Left ventricle myocardium inferior (tissue), 1 donor: ENCODE measurements at regions not wholly inside any gene's neighbourhood (a gene's known extent, or its start where the extent isn't known, plus 50 kb on each side); places are given as distances from the start of the nearest gene placed in this dataset.

ENCODE experiments used
- DNase-seq: peaks from one replicate; pipeline ENCODE4 v3.0.0-alpha.2; 2020
- H3K27ac ChIP-seq: fragments of 200-600 bp; replicated peaks from 2 replicates; pipeline ENCODE4 v1.8.0; 2021
- H3K27me3 ChIP-seq: fragments of 200-600 bp; 2 replicates; pipeline ENCODE4 v1.8.0; 2021; ENCODE audit warnings: low read depth
- H3K36me3 ChIP-seq: fragments of 200-600 bp; 2 replicates; pipeline ENCODE4 v1.8.0; 2021
- H3K4me1 ChIP-seq: fragments of 200-600 bp; 2 replicates; pipeline ENCODE4 v1.8.0; 2021
- H3K4me3 ChIP-seq: fragments of 200-600 bp; 2 replicates; pipeline ENCODE4 v1.8.0; 2021; ENCODE audit warnings: mild to moderate bottlenecking, moderate library complexity
- H3K9me3 ChIP-seq: fragments of 200-600 bp; replicated peaks from 2 replicates; pipeline ENCODE4 v1.8.0; 2021
- intact Hi-C: fragments of 100-400 bp; cut with micrococcal nuclease; formaldehyde crosslinking; loops from one replicate; pipeline ENCODE4 v1.11.0; 2022
- TF ChIP-seq, protein P1 (sequence below): fragments of 200-600 bp; IDR thresholded peaks from 2 replicates; pipeline ENCODE4 v1.8.0; 2021; ENCODE audit warnings: antibody characterized with exemption, mild to moderate bottlenecking, borderline replicate concordance
- donor health status: DM: no; HTN: yes; CAD: no; lungs with severe emphysema.

DNA sequence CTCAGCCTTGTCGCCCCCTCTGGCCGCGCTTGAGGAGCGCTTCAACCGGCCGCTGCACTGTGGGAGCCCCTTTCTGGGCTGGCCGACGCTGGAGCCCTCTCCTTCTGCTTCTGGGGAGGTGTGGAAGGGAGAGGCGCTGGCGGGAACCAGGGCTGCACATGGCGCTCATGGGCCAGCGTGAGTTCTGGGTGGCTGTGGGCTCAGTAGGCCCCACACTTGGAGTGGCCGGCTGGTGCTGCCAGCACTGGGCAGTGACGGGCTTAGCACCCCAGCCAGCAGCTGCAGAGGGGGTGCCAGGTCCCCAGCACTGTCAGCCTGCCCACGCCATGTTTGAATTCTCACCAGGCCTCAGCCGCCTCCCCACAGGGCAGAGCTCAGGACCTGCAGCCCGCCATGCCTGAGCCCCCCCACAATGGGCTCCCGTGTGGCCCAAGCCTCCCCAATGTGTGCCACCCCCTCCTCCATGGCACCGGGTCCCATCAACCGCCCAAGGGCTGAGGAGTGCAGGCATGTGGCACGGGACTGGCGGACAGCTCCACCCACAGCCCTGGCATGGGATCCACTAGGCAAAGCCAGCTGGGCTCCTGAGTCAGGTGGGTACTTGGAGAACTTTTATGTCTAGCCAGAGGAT, 615.2 kb downstream of the TRIML1 start:
- TF ChIP-seq, protein P1, sequence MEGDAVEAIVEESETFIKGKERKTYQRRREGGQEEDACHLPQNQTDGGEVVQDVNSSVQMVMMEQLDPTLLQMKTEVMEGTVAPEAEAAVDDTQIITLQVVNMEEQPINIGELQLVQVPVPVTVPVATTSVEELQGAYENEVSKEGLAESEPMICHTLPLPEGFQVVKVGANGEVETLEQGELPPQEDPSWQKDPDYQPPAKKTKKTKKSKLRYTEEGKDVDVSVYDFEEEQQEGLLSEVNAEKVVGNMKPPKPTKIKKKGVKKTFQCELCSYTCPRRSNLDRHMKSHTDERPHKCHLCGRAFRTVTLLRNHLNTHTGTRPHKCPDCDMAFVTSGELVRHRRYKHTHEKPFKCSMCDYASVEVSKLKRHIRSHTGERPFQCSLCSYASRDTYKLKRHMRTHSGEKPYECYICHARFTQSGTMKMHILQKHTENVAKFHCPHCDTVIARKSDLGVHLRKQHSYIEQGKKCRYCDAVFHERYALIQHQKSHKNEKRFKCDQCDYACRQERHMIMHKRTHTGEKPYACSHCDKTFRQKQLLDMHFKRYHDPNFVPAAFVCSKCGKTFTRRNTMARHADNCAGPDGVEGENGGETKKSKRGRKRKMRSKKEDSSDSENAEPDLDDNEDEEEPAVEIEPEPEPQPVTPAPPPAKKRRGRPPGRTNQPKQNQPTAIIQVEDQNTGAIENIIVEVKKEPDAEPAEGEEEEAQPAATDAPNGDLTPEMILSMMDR = no peak
- no peak overlapping the region for H3K4me3 ChIP-seq
- no peak overlapping the region for H3K27ac ChIP-seq
- intact Hi-C loops = no loop called here
- DNase-seq = no peak
- H3K9me3 ChIP-seq = peaks cover 33% of the 10 kb centered on the region
- no peaks in the 10 kb centered on the region for H3K36me3 ChIP-seq
- H3K4me1 ChIP-seq = no peaks in the 10 kb centered on the region
- H3K27me3 ChIP-seq = no peaks in the 10 kb centered on the region

DNA sequence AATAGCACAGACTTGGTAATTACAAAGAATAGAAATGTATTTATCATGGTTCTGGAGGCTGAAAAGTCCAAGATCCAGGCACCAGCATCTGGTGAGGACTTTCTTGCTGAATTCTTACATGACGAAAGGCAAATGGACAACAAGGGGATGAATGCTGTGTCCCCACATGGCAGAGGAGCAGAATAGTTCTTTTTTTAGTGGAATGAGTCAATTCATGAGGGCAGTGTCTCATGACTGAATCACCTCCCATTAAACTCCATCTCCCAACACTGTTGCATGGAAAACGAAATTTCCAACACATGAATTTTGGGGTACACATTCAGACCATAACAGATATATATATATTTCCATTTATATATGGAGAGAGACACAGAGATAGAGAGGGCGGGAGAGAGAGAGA, 628.3 kb downstream of the TRIML1 start:
- Histone ChIP-seq H3K4me1 (no peaks in the 10 kb centered on the region), H3K27ac (no peak overlapping the region), H3K36me3 (no peaks in the 10 kb centered on the region), H3K27me3 (no peaks in the 10 kb centered on the region), H3K9me3 (peaks cover 32% of the 10 kb centered on the region), H3K4me3 (no peak overlapping the region)
- intact Hi-C loops = no loop called here
- TF ChIP-seq, protein P1 = no peak
- DNase-seq = no peak

DNA sequence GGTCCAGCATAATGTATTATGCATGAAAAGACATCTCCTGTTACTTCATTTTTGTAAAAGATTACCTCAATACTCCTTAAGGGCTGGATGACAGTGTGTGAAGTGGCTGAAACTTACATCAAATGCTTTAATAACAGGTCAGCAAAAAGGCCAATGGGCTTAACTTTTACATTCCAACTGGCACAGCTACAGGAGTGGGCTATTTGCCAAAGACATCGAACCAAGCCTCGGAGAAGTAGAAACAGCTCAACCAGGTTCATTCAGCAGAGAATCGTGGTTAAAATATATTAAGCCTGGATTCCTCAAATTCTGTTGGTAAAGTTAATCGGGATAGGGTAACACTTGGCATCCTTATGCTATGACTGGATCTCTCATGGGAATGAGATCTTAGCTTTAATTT, 639.7 kb downstream of the TRIML1 start:
- Histone ChIP-seq H3K36me3 (no peaks in the 10 kb centered on the region), H3K27me3 (no peaks in the 10 kb centered on the region), H3K9me3 (no peaks in the 10 kb centered on the region), H3K27ac (no peak overlapping the region), H3K4me1 (no peaks in the 10 kb centered on the region), H3K4me3 (no peak overlapping the region)
- TF ChIP-seq, protein P1 = no peak
- intact Hi-C loops = no loop called here
- no peak for DNase-seq

DNA sequence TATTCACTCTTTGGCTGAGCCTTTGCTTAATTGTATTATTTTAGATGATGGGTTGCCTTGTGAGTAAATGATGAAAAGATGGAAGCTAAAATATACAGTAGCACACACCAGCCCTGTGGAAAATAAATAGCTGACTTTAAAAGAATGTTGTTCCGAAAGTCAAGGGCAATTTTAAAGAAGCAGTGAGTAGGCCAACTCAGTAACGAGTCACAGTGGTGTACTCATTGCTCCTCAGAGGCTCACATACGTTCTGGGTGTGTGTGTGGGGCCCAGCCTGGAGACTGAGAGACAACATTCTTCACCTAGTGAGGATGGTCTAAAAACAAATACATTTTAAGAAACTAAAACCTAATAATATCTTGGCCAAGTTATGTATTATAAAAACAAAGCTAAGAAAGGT, 640.3 kb downstream of the TRIML1 start:
- H3K4me1 ChIP-seq = no peaks in the 10 kb centered on the region
- H3K4me3 ChIP-seq = no peak overlapping the region
- no peaks in the 10 kb centered on the region for H3K27me3 ChIP-seq
- no peaks in the 10 kb centered on the region for H3K9me3 ChIP-seq
- intact Hi-C loops = no loop called here
- TF ChIP-seq, protein P1 = no peak
- no peak for DNase-seq
- no peak overlapping the region for H3K27ac ChIP-seq
- no peaks in the 10 kb centered on the region for H3K36me3 ChIP-seq

DNA sequence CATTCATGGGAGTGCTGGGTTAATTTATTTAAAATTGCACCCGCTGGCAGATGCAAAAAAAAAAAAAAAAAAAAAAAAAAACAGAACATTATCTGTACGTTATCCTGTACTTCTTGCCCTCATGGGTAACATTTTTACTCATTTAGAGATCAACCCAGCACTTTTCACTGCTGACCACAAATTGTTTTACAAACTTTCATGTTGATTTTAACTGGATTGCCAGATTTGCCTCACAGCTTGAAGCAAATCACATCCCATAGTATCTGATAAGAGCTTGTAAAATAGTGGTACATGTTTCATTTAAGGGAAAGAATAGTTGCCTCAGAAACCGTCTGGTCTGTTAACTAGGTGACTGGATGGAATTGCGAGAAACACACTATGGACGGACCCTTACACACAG, 640.8 kb downstream of the TRIML1 start:
- Histone ChIP-seq H3K27me3 (no peaks in the 10 kb centered on the region), H3K9me3 (no peaks in the 10 kb centered on the region), H3K4me1 (no peaks in the 10 kb centered on the region), H3K4me3 (no peak overlapping the region), H3K36me3 (no peaks in the 10 kb centered on the region), H3K27ac (no peak overlapping the region)
- no peak for DNase-seq
- intact Hi-C loops = no loop called here
- TF ChIP-seq, protein P1 = no peak
